Progenitor cell of endocrine pancreas (in vitro differentiated cells): ENCODE measurements at regions not wholly inside any gene's neighbourhood (a gene's known extent, or its start where the extent isn't known, plus 50 kb on each side); places are given as distances from the start of the nearest gene placed in this dataset.

ENCODE experiments used
- DNase-seq: peaks from one replicate; pipeline ENCODE4 v3.0.0; 2021; ENCODE audit warnings: low spot score; ENCODE audit not compliant: unreplicated experiment
- H3K27ac Mint-ChIP-seq: 2 replicates; pipeline ENCODE4 v1.8.0; 2021; ENCODE audit warnings: mild to moderate bottlenecking, moderate library complexity, mixed read lengths
- H3K27me3 Mint-ChIP-seq: 2 replicates; pipeline ENCODE4 v1.8.0; 2021; ENCODE audit warnings: mixed read lengths
- H3K36me3 Mint-ChIP-seq: 2 replicates; pipeline ENCODE4 v1.8.0; 2022; ENCODE audit warnings: mixed read lengths; ENCODE audit not compliant: insufficient read depth
- H3K4me1 Mint-ChIP-seq: 2 replicates; pipeline ENCODE4 v1.8.0; 2021; ENCODE audit warnings: low read depth, mixed read lengths
- H3K4me3 Mint-ChIP-seq: 2 replicates; pipeline ENCODE4 v1.8.0; 2021; ENCODE audit warnings: low read depth, mild to moderate bottlenecking, moderate library complexity, mixed read lengths
- H3K9me3 Mint-ChIP-seq: 2 replicates; pipeline ENCODE4 v1.8.0; 2021; ENCODE audit warnings: low read depth, mixed read lengths
- TF ChIP-seq, protein P1 (sequence below): fragments of 200-600 bp; sonication (generic); IDR thresholded peaks from one replicate; pipeline ENCODE4 v1.5.0; 2021; ENCODE audit warnings: antibody characterized with exemption, mild to moderate bottlenecking; ENCODE audit not compliant: unreplicated experiment

DNA sequence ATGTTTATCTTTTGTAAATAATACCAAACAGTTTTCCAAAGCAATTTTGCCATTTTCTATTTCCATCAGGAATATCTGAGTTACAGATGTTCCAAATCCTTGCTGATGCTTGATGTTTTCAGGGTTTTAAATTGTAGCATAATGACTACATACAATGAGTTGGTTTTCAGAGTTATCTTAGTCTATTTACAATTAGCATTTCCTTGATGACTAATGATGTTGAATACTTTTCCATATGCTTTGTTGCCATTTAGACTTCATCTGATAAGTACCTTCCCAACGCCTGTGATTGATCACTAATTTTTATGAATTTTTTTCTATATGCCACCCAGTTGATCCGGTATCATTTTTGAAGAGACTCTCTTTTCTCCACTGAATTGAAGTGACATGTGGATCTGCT lies 102.3 kb downstream of the SLC25A46 start:
- DNase-seq: no peak
- no peaks in the 10 kb centered on the region for H3K36me3 Mint-ChIP-seq
- TF ChIP-seq, protein P1, sequence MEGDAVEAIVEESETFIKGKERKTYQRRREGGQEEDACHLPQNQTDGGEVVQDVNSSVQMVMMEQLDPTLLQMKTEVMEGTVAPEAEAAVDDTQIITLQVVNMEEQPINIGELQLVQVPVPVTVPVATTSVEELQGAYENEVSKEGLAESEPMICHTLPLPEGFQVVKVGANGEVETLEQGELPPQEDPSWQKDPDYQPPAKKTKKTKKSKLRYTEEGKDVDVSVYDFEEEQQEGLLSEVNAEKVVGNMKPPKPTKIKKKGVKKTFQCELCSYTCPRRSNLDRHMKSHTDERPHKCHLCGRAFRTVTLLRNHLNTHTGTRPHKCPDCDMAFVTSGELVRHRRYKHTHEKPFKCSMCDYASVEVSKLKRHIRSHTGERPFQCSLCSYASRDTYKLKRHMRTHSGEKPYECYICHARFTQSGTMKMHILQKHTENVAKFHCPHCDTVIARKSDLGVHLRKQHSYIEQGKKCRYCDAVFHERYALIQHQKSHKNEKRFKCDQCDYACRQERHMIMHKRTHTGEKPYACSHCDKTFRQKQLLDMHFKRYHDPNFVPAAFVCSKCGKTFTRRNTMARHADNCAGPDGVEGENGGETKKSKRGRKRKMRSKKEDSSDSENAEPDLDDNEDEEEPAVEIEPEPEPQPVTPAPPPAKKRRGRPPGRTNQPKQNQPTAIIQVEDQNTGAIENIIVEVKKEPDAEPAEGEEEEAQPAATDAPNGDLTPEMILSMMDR: no peak
- no peak overlapping the region for H3K27ac Mint-ChIP-seq
- no peaks in the 10 kb centered on the region for H3K27me3 Mint-ChIP-seq
- H3K4me3 Mint-ChIP-seq: no peak overlapping the region
- H3K9me3 Mint-ChIP-seq: no peaks in the 10 kb centered on the region
- peaks cover 3% of the 10 kb centered on the region for H3K4me1 Mint-ChIP-seq

DNA sequence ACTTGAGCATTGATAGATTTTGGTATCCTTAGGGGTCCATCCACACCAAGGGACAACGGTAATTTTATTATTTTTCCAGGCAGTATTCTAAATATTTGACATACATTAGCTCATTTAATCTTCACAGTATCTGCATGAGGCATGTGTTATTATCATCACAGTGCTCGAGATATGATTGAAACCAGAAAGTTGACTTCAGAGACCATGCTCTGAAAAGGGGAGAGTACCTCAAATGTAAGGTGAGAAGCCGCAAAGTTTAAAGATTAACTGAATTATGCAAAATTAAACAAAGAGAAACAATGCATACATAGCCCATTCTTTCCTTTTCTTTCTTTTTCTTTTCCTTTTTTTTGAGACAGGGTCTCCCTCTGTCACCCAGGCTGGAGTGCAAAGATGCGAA lies 104.1 kb downstream of the SLC25A46 start:
- Mint-ChIP-seq H3K27ac (no peak overlapping the region), H3K9me3 (peaks cover 1% of the 10 kb centered on the region), H3K4me3 (no peak overlapping the region), H3K27me3 (no peaks in the 10 kb centered on the region), H3K36me3 (no peaks in the 10 kb centered on the region), H3K4me1 (peaks cover 3% of the 10 kb centered on the region)
- TF ChIP-seq, protein P1: no peak
- no peak for DNase-seq

DNA sequence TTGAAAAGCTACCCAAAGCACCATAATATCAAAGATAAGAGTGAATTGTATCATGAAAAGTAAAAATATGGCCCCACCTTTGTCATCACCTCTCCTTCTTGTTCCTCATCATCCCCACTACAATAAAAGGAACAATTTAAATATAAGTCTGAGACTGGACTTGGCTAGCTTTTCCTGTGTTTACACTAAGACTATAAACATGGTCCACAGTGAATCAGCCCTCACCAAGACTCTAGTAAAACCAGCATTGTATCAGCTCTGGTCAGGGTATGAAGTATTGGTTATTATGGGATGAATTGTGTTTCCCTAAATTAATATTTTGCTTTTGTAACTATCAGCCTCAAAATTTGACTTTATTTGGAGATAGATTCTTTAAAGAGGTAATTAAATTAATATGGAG lies 105.4 kb downstream of the SLC25A46 start:
- DNase-seq: no peak
- H3K27me3 Mint-ChIP-seq: no peaks in the 10 kb centered on the region
- H3K36me3 Mint-ChIP-seq: no peaks in the 10 kb centered on the region
- H3K4me1 Mint-ChIP-seq: peaks cover 3% of the 10 kb centered on the region
- TF ChIP-seq, protein P1: no peak
- H3K9me3 Mint-ChIP-seq: peaks cover 13% of the 10 kb centered on the region
- no peak overlapping the region for H3K27ac Mint-ChIP-seq
- H3K4me3 Mint-ChIP-seq: no peak overlapping the region

DNA sequence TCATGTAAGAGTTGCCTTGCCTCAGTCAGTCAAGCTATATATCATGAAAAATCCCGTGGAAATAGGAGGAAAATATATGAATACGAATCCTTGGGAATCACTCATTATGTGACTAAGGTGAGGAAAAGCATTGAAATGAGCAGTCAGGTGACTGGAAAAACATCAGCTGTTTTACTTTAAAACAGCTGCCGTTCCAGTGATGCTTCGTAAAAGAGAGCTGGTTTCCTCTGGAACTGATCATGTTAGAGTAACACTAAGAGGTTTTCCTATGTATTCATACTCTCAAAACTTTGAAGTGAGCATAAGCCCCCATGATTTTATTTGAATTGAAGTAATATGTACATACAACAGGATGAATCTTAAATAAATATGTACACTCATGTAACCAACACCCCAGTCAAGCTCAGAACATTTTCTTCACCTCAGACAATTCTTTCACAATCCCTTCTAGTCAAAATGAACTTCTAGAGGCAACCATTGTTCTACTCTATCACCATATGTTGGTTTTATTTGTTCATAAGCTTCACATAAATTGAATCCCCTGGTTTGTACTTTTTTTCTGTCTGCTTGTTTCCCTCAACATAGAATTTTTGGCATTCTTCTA lies 107.7 kb downstream of the SLC25A46 start:
- Mint-ChIP-seq H3K9me3 (peaks cover 17% of the 10 kb centered on the region), H3K4me3 (no peak overlapping the region), H3K4me1 (peaks cover 3% of the 10 kb centered on the region), H3K27me3 (no peaks in the 10 kb centered on the region), H3K36me3 (no peaks in the 10 kb centered on the region), H3K27ac (no peak overlapping the region)
- TF ChIP-seq, protein P1: no peak
- no peak for DNase-seq

DNA sequence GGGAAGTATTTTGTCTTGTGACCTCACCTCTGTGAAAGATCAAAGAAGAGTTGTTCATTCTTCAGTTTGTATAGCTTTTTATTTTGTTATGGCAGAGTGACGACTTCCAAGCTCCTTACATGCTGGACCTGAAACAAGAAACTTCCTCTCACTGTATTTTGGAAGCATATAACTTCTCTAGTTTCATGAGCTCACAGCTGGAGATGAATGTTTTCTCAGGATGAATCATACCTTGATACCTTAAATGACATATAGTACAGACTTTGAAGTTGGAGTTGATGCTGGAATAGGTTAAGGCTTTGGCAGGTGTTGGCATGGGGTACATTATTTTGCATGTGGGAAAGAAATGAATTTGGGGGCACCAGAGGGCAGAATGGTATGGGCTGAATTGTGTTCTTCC lies 112.5 kb downstream of the SLC25A46 start:
- TF ChIP-seq, protein P1: no peak
- Mint-ChIP-seq H3K4me1 (no peaks in the 10 kb centered on the region), H3K4me3 (no peak overlapping the region), H3K36me3 (no peaks in the 10 kb centered on the region), H3K27ac (no peak overlapping the region), H3K27me3 (no peaks in the 10 kb centered on the region), H3K9me3 (peaks cover 17% of the 10 kb centered on the region)
- no peak for DNase-seq
